ENCODE measurements at regions not wholly inside any gene's neighbourhood (a gene's known extent, or its start where the extent isn't known, plus 50 kb on each side); places are given as distances from the start of the nearest gene placed in this dataset.

- no peak overlapping the region for H3K9ac ChIP-seq (ENCODE audit: insufficient read depth, low read depth, low read length)
- H3K4me1 ChIP-seq (ENCODE audit: insufficient read depth, low read length), result no peaks in the 10 kb centered on the region
- H2AFZ ChIP-seq (ENCODE audit: low read length), result no peak overlapping the region
- H3K36me3 ChIP-seq (replicated peaks in 1 of 2; ENCODE audit: control insufficient read depth in 1 of 2, insufficient read depth in 2 of 2, low read length in 2 of 2), result no peaks in the 10 kb centered on the region
- DNase-seq (ENCODE audit: low spot score), result no peak
- peaks cover 6% of the 10 kb centered on the region; the same call in 1 of the 2 replicates for H3K9me3 ChIP-seq (ENCODE audit: low read length)
- ATAC-seq, result no peak
- no peak for FAIRE-seq
- WGBS (ENCODE audit: low lambda C conversion rate), result 20% methylated on average over 2 of the region's 2 CpGs
- no peak overlapping the region for H3K27ac ChIP-seq (ENCODE audit: extremely low read length, insufficient read depth, low read length)
- H3K4me3 ChIP-seq (replicated peaks in 1 of 3; ENCODE audit: insufficient read depth in 1 of 3, low read depth in 2 of 3, low read length in 3 of 3), result no peak overlapping the region
- H3K27me3 ChIP-seq (ENCODE audit: control insufficient read depth in 1 of 2, insufficient read depth in 2 of 2, low read length in 2 of 2), result no peaks in the 10 kb centered on the region
- H3K79me2 ChIP-seq (ENCODE audit: insufficient read depth, low read length), result no peaks in the 10 kb centered on the region
- H3K4me2 ChIP-seq (ENCODE audit: low read depth, low read length), result no peak overlapping the region
- ChIA-PET POLR2A (no interaction called here), CTCF (ENCODE audit: low intra/inter-chr PET ratio, low total read pairs) (no interaction called here)
- BruUV-seq (replicated peaks), result no TSS peak
- in situ Hi-C loops (cut with HindIII; ENCODE audit: extremely low pct_ligation_motif_present, low pct_unique_long_range_greater_than_20kb) (no loop called here), intact Hi-C loops (cut with micrococcal nuclease; ENCODE audit: unreplicated experiment) (no loop called here)
- no peaks in the 10 kb centered on the region for H4K20me1 ChIP-seq (ENCODE audit: insufficient read depth, low read length)
- TF ChIP-seq, protein P1, sequence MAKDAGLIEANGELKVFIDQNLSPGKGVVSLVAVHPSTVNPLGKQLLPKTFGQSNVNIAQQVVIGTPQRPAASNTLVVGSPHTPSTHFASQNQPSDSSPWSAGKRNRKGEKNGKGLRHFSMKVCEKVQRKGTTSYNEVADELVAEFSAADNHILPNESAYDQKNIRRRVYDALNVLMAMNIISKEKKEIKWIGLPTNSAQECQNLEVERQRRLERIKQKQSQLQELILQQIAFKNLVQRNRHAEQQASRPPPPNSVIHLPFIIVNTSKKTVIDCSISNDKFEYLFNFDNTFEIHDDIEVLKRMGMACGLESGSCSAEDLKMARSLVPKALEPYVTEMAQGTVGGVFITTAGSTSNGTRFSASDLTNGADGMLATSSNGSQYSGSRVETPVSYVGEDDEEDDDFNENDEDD (CRISPR knock-in tag; IDR thresholded peaks at IDR 0.05; ENCODE audit: borderline replicate concordance), result no peak
- TF ChIP-seq SIX4 (CRISPR knock-in tag; IDR thresholded peaks at IDR 0.05) (no peak), MED8 (CRISPR knock-in tag; IDR thresholded peaks at IDR 0.05; ENCODE audit: insufficient replicate concordance) (no peak), ZNF3 (CRISPR knock-in tag; IDR thresholded peaks at IDR 0.05) (no peak), SSRP1 (CRISPR knock-in tag; IDR thresholded peaks at IDR 0.05) (no peak), ZNF431 (CRISPR knock-in tag; IDR thresholded peaks at IDR 0.05; ENCODE audit: borderline replicate concordance, low read depth) (no peak), PCBP2 (optimal IDR thresholded peaks at IDR 0.05; ENCODE audit: low read depth, low read length, poor library complexity, severe bottlenecking) (no peak), ZNF180 (CRISPR knock-in tag; IDR thresholded peaks at IDR 0.05; ENCODE audit: borderline replicate concordance, low read depth) (no peak), ZNF7 (CRISPR knock-in tag; IDR thresholded peaks at IDR 0.05) (no peak), PLSCR1 (CRISPR knock-in tag; IDR thresholded peaks at IDR 0.05; ENCODE audit: borderline replicate concordance) (no peak), MXD3 (CRISPR knock-in tag; IDR thresholded peaks at IDR 0.05) (no peak), EHMT2 (IDR thresholded peaks at IDR 0.05; ENCODE audit: borderline replicate concordance, low read depth, low read length) (no peak), ZSCAN20 (CRISPR knock-in tag; IDR thresholded peaks at IDR 0.05; ENCODE audit: borderline replicate concordance) (no peak), ATF2 (CRISPR knock-in tag; IDR thresholded peaks at IDR 0.05) (no peak), KDM3A (CRISPR knock-in tag; IDR thresholded peaks at IDR 0.05; ENCODE audit: low read depth) (no peak)
- TF ChIP-seq, protein P2, sequence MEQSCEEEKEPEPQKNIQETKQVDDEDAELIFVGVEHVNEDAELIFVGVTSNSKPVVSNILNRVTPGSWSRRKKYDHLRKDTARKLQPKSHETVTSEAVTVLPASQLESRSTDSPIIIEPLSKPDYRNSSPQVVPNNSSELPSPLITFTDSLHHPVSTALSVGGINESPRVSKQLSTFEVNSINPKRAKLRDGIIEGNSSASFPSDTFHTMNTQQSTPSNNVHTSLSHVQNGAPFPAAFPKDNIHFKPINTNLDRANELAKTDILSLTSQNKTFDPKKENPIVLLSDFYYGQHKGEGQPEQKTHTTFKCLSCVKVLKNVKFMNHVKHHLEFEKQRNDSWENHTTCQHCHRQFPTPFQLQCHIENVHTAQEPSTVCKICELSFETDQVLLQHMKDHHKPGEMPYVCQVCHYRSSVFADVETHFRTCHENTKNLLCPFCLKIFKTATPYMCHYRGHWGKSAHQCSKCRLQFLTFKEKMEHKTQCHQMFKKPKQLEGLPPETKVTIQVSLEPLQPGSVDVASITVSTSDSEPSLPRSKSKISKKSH (CRISPR knock-in tag; IDR thresholded peaks at IDR 0.05; ENCODE audit: borderline replicate concordance), result no peak
- TF ChIP-seq, protein P3, sequence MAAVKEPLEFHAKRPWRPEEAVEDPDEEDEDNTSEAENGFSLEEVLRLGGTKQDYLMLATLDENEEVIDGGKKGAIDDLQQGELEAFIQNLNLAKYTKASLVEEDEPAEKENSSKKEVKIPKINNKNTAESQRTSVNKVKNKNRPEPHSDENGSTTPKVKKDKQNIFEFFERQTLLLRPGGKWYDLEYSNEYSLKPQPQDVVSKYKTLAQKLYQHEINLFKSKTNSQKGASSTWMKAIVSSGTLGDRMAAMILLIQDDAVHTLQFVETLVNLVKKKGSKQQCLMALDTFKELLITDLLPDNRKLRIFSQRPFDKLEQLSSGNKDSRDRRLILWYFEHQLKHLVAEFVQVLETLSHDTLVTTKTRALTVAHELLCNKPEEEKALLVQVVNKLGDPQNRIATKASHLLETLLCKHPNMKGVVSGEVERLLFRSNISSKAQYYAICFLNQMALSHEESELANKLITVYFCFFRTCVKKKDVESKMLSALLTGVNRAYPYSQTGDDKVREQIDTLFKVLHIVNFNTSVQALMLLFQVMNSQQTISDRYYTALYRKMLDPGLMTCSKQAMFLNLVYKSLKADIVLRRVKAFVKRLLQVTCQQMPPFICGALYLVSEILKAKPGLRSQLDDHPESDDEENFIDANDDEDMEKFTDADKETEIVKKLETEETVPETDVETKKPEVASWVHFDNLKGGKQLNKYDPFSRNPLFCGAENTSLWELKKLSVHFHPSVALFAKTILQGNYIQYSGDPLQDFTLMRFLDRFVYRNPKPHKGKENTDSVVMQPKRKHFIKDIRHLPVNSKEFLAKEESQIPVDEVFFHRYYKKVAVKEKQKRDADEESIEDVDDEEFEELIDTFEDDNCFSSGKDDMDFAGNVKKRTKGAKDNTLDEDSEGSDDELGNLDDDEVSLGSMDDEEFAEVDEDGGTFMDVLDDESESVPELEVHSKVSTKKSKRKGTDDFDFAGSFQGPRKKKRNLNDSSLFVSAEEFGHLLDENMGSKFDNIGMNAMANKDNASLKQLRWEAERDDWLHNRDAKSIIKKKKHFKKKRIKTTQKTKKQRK (IDR thresholded peaks at IDR 0.05; ENCODE audit: low read length), result no peak
Measured at GRCh38 chr4:148654131-148654530, 211.9 kb upstream of the NR3C2 start.

All from HepG2 (cell line).